ENCODE measurements at regions not wholly inside any gene's neighbourhood (a gene's known extent, or its start where the extent isn't known, plus 50 kb on each side); places are given as distances from the start of the nearest gene placed in this dataset.

- H3K4me1 ChIP-seq (ENCODE audit: insufficient read depth, low read length), result no peaks in the 10 kb centered on the region
- no peaks in the 10 kb centered on the region for H3K27me3 ChIP-seq (ENCODE audit: insufficient read depth, low read length)
- no peaks in the 10 kb centered on the region for H3K36me3 ChIP-seq (ENCODE audit: insufficient read depth, low read length)
- H3K27ac ChIP-seq (ENCODE audit: low read depth, low read length), result no peak overlapping the region
- no peak for DNase-seq (ENCODE audit: low read depth)
- no peaks in the 10 kb centered on the region for H3K9me3 Mint-ChIP-seq (ENCODE audit: unreplicated experiment)
- FAIRE-seq, result no peak
- peaks cover 2% of the 10 kb centered on the region for H3K9me3 ChIP-seq (ENCODE audit: insufficient read depth, low read depth, low read length)
- H3K27ac Mint-ChIP-seq (ENCODE audit: unreplicated experiment), result no peak overlapping the region
- H3K27me3 Mint-ChIP-seq (ENCODE audit: low read depth, unreplicated experiment), result peaks cover 3% of the 10 kb centered on the region
- no peaks in the 10 kb centered on the region for H3K4me1 Mint-ChIP-seq (ENCODE audit: low read depth, unreplicated experiment)
- no peaks in the 10 kb centered on the region for H3K36me3 Mint-ChIP-seq (ENCODE audit: low read depth, unreplicated experiment)
- no peak overlapping the region for H3K4me3 Mint-ChIP-seq (ENCODE audit: unreplicated experiment)
- H3K9ac ChIP-seq (ENCODE audit: low read length), result no peak overlapping the region
- H3K4me3 ChIP-seq (ENCODE audit: insufficient read depth, low read depth, low read length), result no peak overlapping the region
- H4K20me1 ChIP-seq (ENCODE audit: insufficient read depth, low read length), result no peaks in the 10 kb centered on the region
- no peak overlapping the region for H3K4me2 ChIP-seq (ENCODE audit: low read length)
- H2AFZ ChIP-seq (ENCODE audit: low read depth, low read length), result no peak overlapping the region
- H3K79me2 ChIP-seq (ENCODE audit: insufficient read depth, low read length), result no peaks in the 10 kb centered on the region
- no peak for TF ChIP-seq CTCF (IDR thresholded peaks at IDR 0.05; ENCODE audit: insufficient read depth, low read depth, low read length)
- no peak for TF ChIP-seq EZH2 (IDR thresholded peaks at IDR 0.05; ENCODE audit: insufficient read depth, low read length)
Measured at GRCh38 chr16:16890964-16891363, 512.0 kb downstream of the NPIPA7 start.

DNA sequence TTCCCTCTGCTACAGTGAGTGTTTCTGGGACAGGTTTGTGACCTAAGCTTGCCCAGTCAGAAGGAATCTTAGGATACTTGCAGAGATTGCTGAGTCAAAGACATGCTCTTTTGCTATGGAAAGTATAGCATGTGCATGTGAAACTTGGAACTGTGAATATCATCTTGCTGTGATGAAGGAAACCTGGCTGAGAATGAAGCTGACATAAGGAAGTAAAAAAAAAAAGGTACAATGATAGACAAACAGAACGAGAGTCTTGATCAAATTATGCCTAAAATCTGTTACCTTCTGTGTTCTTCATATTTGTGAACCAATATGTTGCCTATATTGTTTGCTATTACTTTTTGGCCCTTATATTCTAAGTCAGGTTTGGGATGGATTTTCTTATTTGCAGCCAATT is 525.7 kb downstream of the NPIPA7 start:
- Histone ChIP-seq H3K36me3 (ENCODE audit: insufficient read depth, low read length) (no peaks in the 10 kb centered on the region), H3K4me3 (ENCODE audit: insufficient read depth, low read depth, low read length) (no peak overlapping the region), H4K20me1 (ENCODE audit: insufficient read depth, low read length) (no peaks in the 10 kb centered on the region), H2AFZ (ENCODE audit: low read depth, low read length) (no peak overlapping the region), H3K4me1 (ENCODE audit: insufficient read depth, low read length) (no peaks in the 10 kb centered on the region), H3K9ac (ENCODE audit: low read length) (no peak overlapping the region), H3K79me2 (ENCODE audit: insufficient read depth, low read length) (no peaks in the 10 kb centered on the region), H3K9me3 (ENCODE audit: insufficient read depth, low read depth, low read length) (no peaks in the 10 kb centered on the region), H3K4me2 (ENCODE audit: low read length) (no peak overlapping the region), H3K27ac (ENCODE audit: low read depth, low read length) (no peak overlapping the region), H3K27me3 (ENCODE audit: insufficient read depth, low read length) (no peaks in the 10 kb centered on the region)
- Mint-ChIP-seq H3K4me3 (ENCODE audit: unreplicated experiment) (no peak overlapping the region), H3K27me3 (ENCODE audit: low read depth, unreplicated experiment) (peaks cover 14% of the 10 kb centered on the region), H3K4me1 (ENCODE audit: low read depth, unreplicated experiment) (peaks cover 2% of the 10 kb centered on the region), H3K36me3 (ENCODE audit: low read depth, unreplicated experiment) (no peaks in the 10 kb centered on the region), H3K27ac (ENCODE audit: unreplicated experiment) (no peak overlapping the region), H3K9me3 (ENCODE audit: unreplicated experiment) (peaks cover 2% of the 10 kb centered on the region)
- TF ChIP-seq EZH2 (IDR thresholded peaks at IDR 0.05; ENCODE audit: insufficient read depth, low read length), result no peak
- FAIRE-seq (no peak), DNase-seq (ENCODE audit: low read depth) (no peak)

- no peak overlapping the region for H3K9ac ChIP-seq (ENCODE audit: low read length)
- TF ChIP-seq EZH2 (IDR thresholded peaks at IDR 0.05; ENCODE audit: insufficient read depth, low read length) (no peak), CTCF (IDR thresholded peaks at IDR 0.05; ENCODE audit: insufficient read depth, low read depth, low read length) (no peak)
- FAIRE-seq (no peak), DNase-seq (ENCODE audit: low read depth) (no peak)
- H3K4me2 ChIP-seq (ENCODE audit: low read length), result no peak overlapping the region
- H3K4me3 Mint-ChIP-seq (ENCODE audit: unreplicated experiment), result no peak overlapping the region
- H3K27ac ChIP-seq (ENCODE audit: low read depth, low read length), result no peak overlapping the region
- no peaks in the 10 kb centered on the region for H3K79me2 ChIP-seq (ENCODE audit: insufficient read depth, low read length)
- peaks cover 14% of the 10 kb centered on the region for H3K27me3 Mint-ChIP-seq (ENCODE audit: low read depth, unreplicated experiment)
- H3K9me3 Mint-ChIP-seq (ENCODE audit: unreplicated experiment), result peaks cover 2% of the 10 kb centered on the region
- H4K20me1 ChIP-seq (ENCODE audit: insufficient read depth, low read length), result no peaks in the 10 kb centered on the region
- no peak overlapping the region for H3K27ac Mint-ChIP-seq (ENCODE audit: unreplicated experiment)
- H3K36me3 ChIP-seq (ENCODE audit: insufficient read depth, low read length), result no peaks in the 10 kb centered on the region
- no peaks in the 10 kb centered on the region for H3K4me1 ChIP-seq (ENCODE audit: insufficient read depth, low read length)
- H3K9me3 ChIP-seq (ENCODE audit: insufficient read depth, low read depth, low read length), result no peaks in the 10 kb centered on the region
- H3K4me1 Mint-ChIP-seq (ENCODE audit: low read depth, unreplicated experiment), result peaks cover 2% of the 10 kb centered on the region
- no peaks in the 10 kb centered on the region for H3K27me3 ChIP-seq (ENCODE audit: insufficient read depth, low read length)
- H2AFZ ChIP-seq (ENCODE audit: low read depth, low read length), result no peak overlapping the region
- H3K36me3 Mint-ChIP-seq (ENCODE audit: low read depth, unreplicated experiment), result no peaks in the 10 kb centered on the region
- H3K4me3 ChIP-seq (ENCODE audit: insufficient read depth, low read depth, low read length), result no peak overlapping the region
Measured at GRCh38 chr16:16905850-16906249, 526.9 kb downstream of the NPIPA7 start.

Measured in astrocyte (in vitro differentiated cells and primary cell).